HEK293 (cell line): ENCODE measurements at regions not wholly inside any gene's neighbourhood (a gene's known extent, or its start where the extent isn't known, plus 50 kb on each side); places are given as distances from the start of the nearest gene placed in this dataset.

Source experiments
- ZNF24 ChIP-seq: fragments of 450-650 bp; formaldehyde crosslinking; IDR thresholded peaks from 2 replicates; pipeline ENCODE4 v1.5.1; 2016; ENCODE audit warnings: missing biosample characterization, missing genetic modification characterization
- ZNF302 ChIP-seq: fragments of 450-650 bp; formaldehyde crosslinking; IDR thresholded peaks from 2 replicates; pipeline ENCODE4 v1.5.1; 2016; ENCODE audit warnings: missing biosample characterization, missing genetic modification characterization, low read depth
- TF ChIP-seq, protein P1 (sequence below): fragments of 450-650 bp; formaldehyde crosslinking; IDR thresholded peaks from 2 replicates; pipeline ENCODE4 v1.5.1; 2016; ENCODE audit warnings: missing biosample characterization, missing genetic modification characterization

DNA sequence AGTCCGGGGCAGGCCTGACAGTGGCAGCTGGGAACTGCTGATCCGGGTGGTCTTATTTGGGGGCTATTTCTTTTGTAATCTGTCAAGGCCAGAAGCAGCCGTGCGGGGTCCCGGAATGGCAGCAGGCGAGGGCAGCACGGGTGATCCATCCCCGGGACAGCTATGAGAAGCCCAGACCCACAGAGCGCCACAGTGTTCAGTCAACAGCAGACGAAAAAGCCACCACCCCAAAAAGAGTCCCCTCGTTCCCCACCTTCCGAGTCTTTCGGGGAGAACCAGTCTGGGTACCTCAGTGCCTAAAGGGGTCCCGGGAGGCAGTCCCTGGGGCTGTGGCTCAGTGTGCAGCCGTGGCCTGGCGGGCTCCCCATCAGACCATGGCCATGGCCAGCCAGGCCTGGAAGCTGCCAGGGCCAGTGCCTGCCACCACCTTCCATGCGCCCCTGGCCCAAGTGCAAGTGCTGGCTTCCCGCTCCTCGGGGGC, 125.1 kb upstream of the KCTD7 start:
- TF ChIP-seq ZNF302: no peak
- TF ChIP-seq ZNF24 (tag by site-specific recombination): no peak
- TF ChIP-seq, protein P1, sequence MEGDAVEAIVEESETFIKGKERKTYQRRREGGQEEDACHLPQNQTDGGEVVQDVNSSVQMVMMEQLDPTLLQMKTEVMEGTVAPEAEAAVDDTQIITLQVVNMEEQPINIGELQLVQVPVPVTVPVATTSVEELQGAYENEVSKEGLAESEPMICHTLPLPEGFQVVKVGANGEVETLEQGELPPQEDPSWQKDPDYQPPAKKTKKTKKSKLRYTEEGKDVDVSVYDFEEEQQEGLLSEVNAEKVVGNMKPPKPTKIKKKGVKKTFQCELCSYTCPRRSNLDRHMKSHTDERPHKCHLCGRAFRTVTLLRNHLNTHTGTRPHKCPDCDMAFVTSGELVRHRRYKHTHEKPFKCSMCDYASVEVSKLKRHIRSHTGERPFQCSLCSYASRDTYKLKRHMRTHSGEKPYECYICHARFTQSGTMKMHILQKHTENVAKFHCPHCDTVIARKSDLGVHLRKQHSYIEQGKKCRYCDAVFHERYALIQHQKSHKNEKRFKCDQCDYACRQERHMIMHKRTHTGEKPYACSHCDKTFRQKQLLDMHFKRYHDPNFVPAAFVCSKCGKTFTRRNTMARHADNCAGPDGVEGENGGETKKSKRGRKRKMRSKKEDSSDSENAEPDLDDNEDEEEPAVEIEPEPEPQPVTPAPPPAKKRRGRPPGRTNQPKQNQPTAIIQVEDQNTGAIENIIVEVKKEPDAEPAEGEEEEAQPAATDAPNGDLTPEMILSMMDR: no peak
